HUES64 (cell line): ENCODE measurements at regions not wholly inside any gene's neighbourhood (a gene's known extent, or its start where the extent isn't known, plus 50 kb on each side); places are given as distances from the start of the nearest gene placed in this dataset.
"Not testable (repeated sequence)": the region's sequence is repeated elsewhere in the genome, so short reads cannot be mapped to it uniquely, and the experiment has no call there.

Experiments
- H3K27ac ChIP-seq: 2 replicates; pipeline ENCODE4 v1.7.0; 2013; ENCODE audit warnings: low read depth, low read length, inconsistent platforms
- H3K27me3 ChIP-seq: 2 replicates; pipeline ENCODE4 v1.6.1; 2013; ENCODE audit warnings: mild to moderate bottlenecking, low read length; ENCODE audit not compliant: insufficient read depth
- H3K36me3 ChIP-seq: 2 replicates; pipeline ENCODE4 v1.6.1; 2013; ENCODE audit warnings: mild to moderate bottlenecking, low read length; ENCODE audit not compliant: insufficient read depth
- H3K4me1 ChIP-seq: 2 replicates; pipeline ENCODE4 v1.6.1; 2013; ENCODE audit warnings: mild to moderate bottlenecking, low read length, moderate library complexity; ENCODE audit not compliant: insufficient read depth
- H3K4me3 ChIP-seq: 2 replicates; pipeline ENCODE4 v1.5.1; 2013; ENCODE audit warnings: mild to moderate bottlenecking, low read length, moderate library complexity
- H3K9ac ChIP-seq: 2 replicates; pipeline ENCODE4 v1.6.1; 2013; ENCODE audit warnings: mild to moderate bottlenecking, low read depth, low read length
- H3K9me3 ChIP-seq: 2 replicates; pipeline ENCODE4 v1.6.1; 2013; ENCODE audit warnings: low read depth, low read length; ENCODE audit not compliant: insufficient read depth
- WGBS: fragments of 150-250, 120-280 bp; methylation state at CpG from one replicate; pipeline ENCODE4 v1.1.7; 2013; ENCODE audit warnings: missing lambda C conversion rate; 5-methylcytosine and 5-hydroxymethylcytosine counted together

GRCh38 chr3:164377466-164377865 is 700.8 kb downstream of the SI start:
- Histone ChIP-seq H3K9ac (no peak overlapping the region), H3K27ac (no peak overlapping the region), H3K36me3 (no peaks in the 10 kb centered on the region), H3K27me3 (no peaks in the 10 kb centered on the region), H3K4me1 (no peaks in the 10 kb centered on the region), H3K9me3 (no peaks in the 10 kb centered on the region), H3K4me3 (no peak overlapping the region)
- WGBS, result 100% methylated on average over 1 of the region's 2 CpGs

GRCh38 chr3:164375995-164376394 is 702.3 kb downstream of the SI start:
- Histone ChIP-seq H3K36me3 (no peaks in the 10 kb centered on the region), H3K9me3 (no peaks in the 10 kb centered on the region), H3K27me3 (no peaks in the 10 kb centered on the region), H3K27ac (no peak overlapping the region), H3K4me3 (no peak overlapping the region), H3K9ac (no peak overlapping the region), H3K4me1 (no peaks in the 10 kb centered on the region)
- no CpG with 5 or more reads among the region's 1 CpG for WGBS

DNA sequence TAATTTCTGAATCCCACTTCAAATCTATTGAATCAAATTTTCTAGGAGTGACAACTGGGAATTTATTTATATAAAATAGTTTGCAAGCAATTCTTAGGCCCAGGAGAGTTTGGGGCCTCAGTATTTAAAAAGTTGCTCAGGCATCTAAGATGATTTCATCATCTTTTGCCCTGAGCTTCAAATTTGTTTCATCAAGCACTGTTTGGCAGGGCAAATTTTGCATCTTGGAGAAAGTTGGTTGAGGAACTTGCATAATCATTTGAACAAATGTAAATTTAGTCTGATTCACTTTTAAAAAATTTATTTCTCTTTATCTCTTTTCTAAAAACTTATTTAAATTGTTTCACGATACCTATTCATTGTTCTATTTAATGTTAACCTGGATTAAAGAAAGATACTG is 702.8 kb downstream of the SI start:
- WGBS, result no CpG with 5 or more reads among the region's 1 CpG
- Histone ChIP-seq H3K9me3 (no peaks in the 10 kb centered on the region), H3K9ac (no peak overlapping the region), H3K27me3 (no peaks in the 10 kb centered on the region), H3K27ac (no peak overlapping the region), H3K36me3 (no peaks in the 10 kb centered on the region), H3K4me3 (no peak overlapping the region), H3K4me1 (no peaks in the 10 kb centered on the region)

DNA sequence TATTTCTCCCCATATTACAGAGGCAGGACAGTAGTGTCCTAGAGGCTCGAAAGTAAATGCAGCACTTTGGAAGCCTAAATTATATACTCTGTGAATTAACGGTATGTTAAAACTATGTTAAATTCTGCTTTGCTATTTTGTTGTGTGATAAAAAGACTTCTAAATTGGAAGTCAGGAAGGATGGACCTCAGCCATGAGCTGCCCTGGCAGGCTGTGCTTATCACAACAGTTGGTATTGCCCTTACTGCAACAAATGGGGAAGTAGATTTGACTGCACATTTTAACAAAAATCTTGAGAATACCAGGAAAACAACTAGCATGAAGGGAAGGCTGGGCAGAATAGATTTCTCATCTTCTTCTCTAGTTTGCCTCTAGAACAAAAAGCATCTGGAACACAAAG is 706.6 kb downstream of the SI start:
- Histone ChIP-seq H3K36me3 (no peaks in the 10 kb centered on the region), H3K4me3 (no peak overlapping the region), H3K4me1 (no peaks in the 10 kb centered on the region), H3K9ac (no peak overlapping the region), H3K27me3 (no peaks in the 10 kb centered on the region), H3K9me3 (no peaks in the 10 kb centered on the region), H3K27ac (no peak overlapping the region)
- 100% methylated on average over 2 of the region's 2 CpGs for WGBS

DNA sequence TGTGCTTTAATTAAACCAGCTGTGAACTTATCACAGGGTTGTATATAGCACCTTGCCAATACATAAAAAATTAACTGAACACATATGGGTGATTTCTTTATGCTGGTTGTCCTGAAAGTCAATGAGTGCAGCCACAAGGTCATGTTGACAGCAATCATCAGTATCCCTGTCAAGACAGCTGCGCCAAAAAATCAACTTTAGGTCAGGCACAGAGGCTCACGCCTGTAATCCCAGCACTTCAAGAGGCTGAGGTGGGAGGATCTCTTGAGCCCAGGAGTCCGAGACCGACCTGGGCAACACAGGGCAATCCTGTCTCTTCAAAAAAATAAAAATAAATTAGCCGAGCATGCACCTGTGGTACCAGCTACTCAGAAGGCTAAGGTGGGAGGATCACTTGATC is 707.3 kb downstream of the SI start:
- WGBS, result 94% methylated on average over 5 of the region's 5 CpGs
- Histone ChIP-seq H3K36me3 (no peaks in the 10 kb centered on the region), H3K27me3 (no peaks in the 10 kb centered on the region), H3K9me3 (no peaks in the 10 kb centered on the region), H3K27ac (no peak overlapping the region), H3K9ac (no peak overlapping the region), H3K4me3 (no peak overlapping the region), H3K4me1 (no peaks in the 10 kb centered on the region)

- WGBS, result 86% methylated on average over 1 of the region's 1 CpG
- H3K9me3 ChIP-seq, result no peaks in the 10 kb centered on the region
These were observed 713.1 kb downstream of the SI start for GRCh38 chr3:164365242-164365641.

DNA sequence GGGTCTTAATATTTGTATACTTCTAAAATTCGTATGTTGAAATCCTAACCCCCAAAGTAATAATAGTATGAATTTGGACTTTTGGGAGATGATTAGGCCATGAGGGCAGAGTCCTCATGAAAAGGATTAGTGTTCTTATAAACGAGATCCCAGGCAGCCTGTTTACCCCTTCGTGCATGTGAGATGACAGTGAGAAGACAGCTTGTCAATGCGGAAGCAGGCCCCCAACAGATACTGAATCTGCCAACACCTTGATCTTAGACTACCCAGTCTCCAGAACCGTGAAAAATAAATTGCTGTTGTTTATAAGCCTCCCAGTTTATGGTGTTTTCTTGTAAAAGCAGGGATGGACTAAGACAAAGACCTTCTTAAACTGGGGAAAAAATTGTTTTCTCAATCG is 714.2 kb downstream of the SI start:
- H3K4me1 ChIP-seq, result no peaks in the 10 kb centered on the region
- no peaks in the 10 kb centered on the region for H3K36me3 ChIP-seq
- no peak overlapping the region for H3K27ac ChIP-seq
- no peak overlapping the region for H3K4me3 ChIP-seq
- H3K27me3 ChIP-seq, result no peaks in the 10 kb centered on the region
- 66% methylated on average over 5 of the region's 6 CpGs for WGBS
- H3K9me3 ChIP-seq, result no peaks in the 10 kb centered on the region
- H3K9ac ChIP-seq, result no peak overlapping the region

More at GRCh38 chr3:164365242-164365641, 713.1 kb downstream of the SI start:
- Histone ChIP-seq H3K9ac (no peak overlapping the region), H3K27ac (no peak overlapping the region), H3K4me1 (no peaks in the 10 kb centered on the region), H3K27me3 (no peaks in the 10 kb centered on the region), H3K4me3 (no peak overlapping the region), H3K36me3 (no peaks in the 10 kb centered on the region)

GRCh38 chr3:164360738-164361406 is 717.4 kb downstream of the SI start:
- Histone ChIP-seq H3K27me3 (no peaks in the 10 kb centered on the region), H3K4me1 (peaks cover 7% of the 10 kb centered on the region), H3K4me3 (no peak overlapping the region), H3K27ac (no peak overlapping the region), H3K9me3 (no peaks in the 10 kb centered on the region), H3K9ac (no peak overlapping the region), H3K36me3 (no peaks in the 10 kb centered on the region)
- WGBS, result over 99% methylated on average over 9 of the region's 9 CpGs

DNA sequence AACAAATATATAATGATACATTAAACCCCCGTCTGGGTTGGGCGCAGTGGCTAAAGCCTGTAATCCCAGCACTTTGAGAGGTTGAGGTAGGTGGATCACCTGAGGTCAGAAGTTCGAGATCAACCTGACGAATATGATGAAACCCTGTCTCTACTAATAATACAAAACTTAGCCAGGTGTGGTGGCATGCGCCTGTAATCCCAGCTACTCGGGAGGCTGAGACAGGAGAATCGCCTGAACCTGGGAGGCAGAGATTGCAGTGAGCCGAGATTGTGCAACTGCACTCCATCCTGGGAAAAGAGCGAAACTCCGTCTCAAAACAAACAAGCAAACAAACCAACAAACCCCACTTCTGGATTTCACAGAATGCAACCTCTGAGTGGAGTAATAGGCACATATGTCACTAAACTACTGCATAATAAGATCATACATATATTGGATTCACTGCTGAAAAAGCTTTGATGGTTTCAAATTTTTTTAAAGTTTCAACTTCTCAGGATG is 718.2 kb downstream of the SI start:
- Histone ChIP-seq H3K27me3 (no peaks in the 10 kb centered on the region), H3K4me3 (no peak overlapping the region), H3K36me3 (no peaks in the 10 kb centered on the region), H3K9ac (no peak overlapping the region), H3K4me1 (peaks cover 7% of the 10 kb centered on the region), H3K27ac (no peak overlapping the region), H3K9me3 (no peaks in the 10 kb centered on the region)
- WGBS, result 98% methylated on average over 10 of the region's 10 CpGs

DNA sequence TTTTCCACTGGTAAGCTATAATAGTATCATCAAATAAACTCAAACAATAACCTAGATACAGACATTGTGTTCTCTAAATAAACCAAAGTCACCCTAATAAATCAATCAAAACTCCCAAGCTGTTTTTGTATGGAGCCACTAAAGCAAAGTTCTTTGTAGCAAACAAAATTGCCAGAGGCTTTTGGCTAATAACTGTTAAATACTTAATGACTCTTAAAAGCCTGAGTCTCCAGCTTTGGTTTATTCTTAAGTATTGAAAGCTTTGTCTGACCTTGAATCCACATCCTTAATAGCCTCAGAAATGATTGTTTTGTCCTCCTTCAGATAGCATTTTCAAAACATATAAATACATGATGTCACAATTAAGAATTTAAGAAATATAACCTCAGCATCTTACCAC is 725.3 kb downstream of the SI start:
- H3K9ac ChIP-seq, result no peak overlapping the region
- H3K9me3 ChIP-seq, result peaks cover 7% of the 10 kb centered on the region
- no peaks in the 10 kb centered on the region for H3K27me3 ChIP-seq
- peaks cover 13% of the 10 kb centered on the region for H3K4me1 ChIP-seq
- H3K27ac ChIP-seq, result no peak overlapping the region
- no peak overlapping the region for H3K4me3 ChIP-seq
- H3K36me3 ChIP-seq, result no peaks in the 10 kb centered on the region

- Histone ChIP-seq H3K27me3 (no peaks in the 10 kb centered on the region), H3K36me3 (no peaks in the 10 kb centered on the region), H3K4me3 (no peak overlapping the region), H3K4me1 (0 out of 2 replicates have a peak, but pooled peaks cover 7% of the 10 kb centered on the region), H3K27ac (no peak overlapping the region), H3K9me3 (peaks cover 24% of the 10 kb centered on the region), H3K9ac (no peak overlapping the region)
These were observed 727.2 kb downstream of the SI start for GRCh38 chr3:164351131-164351530.

DNA sequence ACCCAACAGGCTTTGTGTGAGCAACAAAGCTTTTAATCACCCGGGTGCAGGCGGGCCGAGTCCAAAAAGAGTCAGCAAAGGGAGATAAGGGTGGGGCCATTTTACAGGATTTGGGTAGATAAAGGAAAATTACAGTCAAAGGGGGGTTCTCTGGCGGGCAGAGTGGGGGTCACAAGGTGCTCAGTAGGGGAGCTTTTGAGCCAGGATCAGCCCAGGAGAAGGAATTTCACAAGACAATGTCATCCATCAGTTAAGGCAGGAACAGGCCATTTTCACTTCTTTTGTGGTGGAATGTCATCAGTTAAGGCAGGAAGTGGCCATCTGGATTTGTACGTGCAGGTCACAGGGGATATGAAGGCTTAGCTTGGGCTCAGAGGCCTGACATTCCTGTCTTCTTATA is 736.1 kb downstream of the SI start:
- H3K9me3 ChIP-seq, result peaks cover 15% of the 10 kb centered on the region
- not testable (repeated sequence) for H3K9ac ChIP-seq, H3K27me3 ChIP-seq, H3K27ac ChIP-seq, H3K36me3 ChIP-seq, H3K4me3 ChIP-seq, H3K4me1 ChIP-seq
- WGBS, result 64% methylated on average over 5 of the region's 5 CpGs
